HG03460 (cell line): ENCODE measurements at regions not wholly inside any gene's neighbourhood (a gene's known extent, or its start where the extent isn't known, plus 50 kb on each side); places are given as distances from the start of the nearest gene placed in this dataset.

Experiments used
- ATAC-seq: cut with Tn5 transposase; IDR thresholded peaks from one replicate; pipeline ENCODE4 v1.9.1; 2021; ENCODE audit not compliant: unreplicated experiment

DNA sequence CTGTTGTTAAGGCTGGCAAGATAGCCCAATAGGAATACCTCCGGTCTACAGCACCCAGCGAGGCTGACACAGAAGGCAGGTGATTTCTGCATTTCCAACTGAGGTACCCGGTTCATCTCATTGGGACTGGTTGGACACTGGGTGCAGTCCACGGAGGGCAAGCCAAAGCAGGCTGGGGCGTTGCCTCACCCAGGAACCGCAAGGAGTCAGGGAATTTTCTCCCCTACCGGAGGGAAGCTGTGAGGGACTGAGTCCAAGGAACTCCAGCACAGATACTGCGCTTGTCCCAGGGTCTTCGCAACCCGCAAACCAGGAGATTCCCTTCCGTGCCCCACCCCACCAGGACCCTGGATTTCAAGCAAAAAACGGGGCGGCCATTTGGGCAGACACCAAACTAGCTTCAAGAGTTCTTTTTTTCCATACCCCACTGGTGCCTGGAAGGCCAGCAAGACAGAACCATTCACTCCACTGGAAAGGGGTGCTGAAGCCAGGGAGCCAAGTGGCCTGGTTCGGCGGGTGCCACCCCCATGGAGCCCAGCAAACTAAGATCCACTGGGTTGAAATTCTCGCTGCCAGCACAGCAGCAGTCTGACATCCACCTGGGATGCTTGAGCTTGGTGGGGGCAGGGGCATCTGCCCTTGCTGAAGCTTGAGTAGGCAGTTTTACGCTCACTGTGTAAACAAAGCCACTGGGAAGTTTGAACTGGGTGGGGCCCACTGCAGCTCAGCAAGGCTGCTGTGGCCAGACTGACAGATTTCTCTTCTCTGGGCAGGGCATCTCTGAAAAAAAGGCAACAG lies 647.2 kb downstream of the BNC2 start:
- ATAC-seq: no peak

DNA sequence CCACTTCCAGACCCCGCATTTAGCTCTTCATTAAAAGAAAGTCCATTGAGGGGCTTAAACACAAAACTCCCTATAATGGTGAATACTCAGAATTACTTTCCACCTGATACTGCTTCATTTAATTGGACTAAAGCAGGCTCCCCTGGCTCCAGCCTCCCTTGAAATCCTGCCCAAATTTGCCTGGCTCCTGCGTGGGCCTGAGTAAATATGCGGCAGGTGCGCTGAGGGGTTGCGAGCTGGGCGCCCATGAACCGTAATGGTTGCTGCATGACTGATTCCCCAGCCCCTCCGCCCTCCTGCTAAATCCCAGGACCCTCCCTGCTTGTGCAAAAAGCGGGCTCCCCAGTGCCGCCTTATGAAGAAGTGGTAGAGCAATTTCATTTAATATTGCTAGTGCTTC lies 639.7 kb downstream of the BNC2 start:
- ATAC-seq: no peak

DNA sequence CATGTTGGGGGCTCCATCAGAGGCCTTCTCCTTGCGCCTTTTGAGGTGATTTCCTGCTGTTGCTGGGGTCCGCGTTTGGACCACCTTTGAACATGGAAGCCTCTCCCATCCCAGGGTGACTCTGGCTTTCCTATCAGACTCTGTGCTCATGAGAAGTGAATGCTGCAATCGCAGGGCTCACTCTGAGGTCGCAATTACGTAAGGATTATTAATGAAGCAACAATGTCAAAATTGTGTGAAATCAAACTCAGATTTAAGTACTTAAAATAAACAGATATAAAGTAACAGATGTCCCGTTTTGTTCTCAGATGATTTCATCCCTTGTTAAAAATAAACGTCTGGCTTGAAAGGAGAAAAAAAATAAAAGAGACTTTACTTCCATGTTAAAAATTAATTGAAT lies 634.2 kb downstream of the BNC2 start:
- ATAC-seq: no peak

DNA sequence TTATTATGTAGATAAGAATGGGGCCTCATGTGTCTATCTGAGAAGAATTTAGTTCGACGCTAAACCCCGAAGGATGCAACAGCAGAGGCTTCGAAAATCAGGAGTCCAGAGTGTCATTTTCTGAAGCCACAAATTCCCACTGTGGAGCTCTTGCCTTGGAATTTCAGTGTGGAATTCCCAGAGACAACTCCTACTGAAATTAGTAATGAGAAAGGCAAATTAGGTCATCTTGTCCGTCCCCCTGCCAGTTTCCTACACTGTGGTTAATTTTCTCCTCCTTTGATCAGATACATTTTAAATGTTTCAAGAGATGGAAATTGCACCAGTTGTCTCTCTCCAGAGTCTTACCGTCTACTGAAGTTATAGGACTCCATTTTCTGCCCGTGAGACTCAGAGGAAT lies 633.6 kb downstream of the BNC2 start:
- ATAC-seq: no peak

DNA sequence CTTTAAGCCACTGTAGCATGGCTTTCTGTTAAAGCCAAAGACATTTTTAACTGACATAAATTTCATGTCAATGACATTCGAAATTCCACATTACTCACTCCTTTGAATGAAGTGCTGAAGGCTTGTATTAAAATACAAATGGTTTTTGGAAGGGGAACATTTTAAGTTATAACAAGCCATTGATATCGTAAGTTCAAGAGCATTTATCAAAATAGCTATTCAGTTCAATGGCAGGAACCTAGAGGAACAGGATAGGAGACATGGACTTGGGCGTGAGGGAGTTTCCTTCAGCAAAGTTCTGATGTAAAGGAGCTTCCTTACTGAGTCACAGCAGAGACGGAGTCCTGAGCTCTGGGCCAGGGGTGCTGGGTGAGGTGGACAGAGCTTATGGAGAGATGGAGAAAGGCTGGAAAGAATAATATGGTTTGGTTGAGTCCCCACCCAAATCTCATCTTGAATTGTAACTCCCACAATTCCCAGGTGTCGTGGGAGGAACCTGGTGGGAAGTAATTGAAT lies 631.8 kb downstream of the BNC2 start:
- ATAC-seq: no peak

DNA sequence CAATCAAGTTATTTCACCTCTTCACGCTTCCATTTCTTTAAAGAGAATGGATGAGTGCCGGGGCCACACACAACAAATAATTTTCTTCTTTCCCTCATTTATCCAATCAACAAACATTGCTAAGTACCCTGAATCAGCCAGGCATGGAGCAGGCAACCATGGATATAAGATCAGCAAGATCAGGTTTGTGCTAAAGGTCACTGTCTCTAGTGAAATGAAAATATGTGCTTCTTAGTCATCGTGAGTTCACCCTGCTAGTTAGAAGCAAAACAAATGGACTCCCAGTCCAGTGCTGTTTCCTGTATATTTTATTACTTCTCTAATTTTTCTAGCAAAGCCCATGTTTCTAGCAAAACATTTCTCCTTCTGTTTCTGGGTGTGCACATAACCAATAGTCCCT lies 629.2 kb downstream of the BNC2 start:
- ATAC-seq: no peak

DNA sequence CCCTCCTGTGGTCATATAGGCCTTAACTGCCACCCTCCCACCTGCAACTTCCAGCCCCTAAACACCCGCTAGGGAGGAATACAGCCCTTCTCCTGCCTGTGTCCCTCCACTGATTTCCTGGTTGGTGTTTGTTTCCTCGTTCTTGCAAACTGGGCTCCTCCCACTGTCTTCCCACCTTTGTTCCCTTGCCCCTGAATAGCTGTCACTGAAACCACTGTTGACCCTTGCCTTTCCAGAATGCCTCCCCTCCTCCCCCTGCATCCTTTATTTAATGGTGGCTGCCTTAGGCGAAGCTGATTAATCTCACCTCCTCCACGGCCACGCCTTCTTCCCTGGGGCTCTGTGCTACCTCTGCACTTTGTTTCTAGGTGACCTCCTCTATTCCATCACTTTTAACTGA lies 626.7 kb downstream of the BNC2 start:
- no peak for ATAC-seq

DNA sequence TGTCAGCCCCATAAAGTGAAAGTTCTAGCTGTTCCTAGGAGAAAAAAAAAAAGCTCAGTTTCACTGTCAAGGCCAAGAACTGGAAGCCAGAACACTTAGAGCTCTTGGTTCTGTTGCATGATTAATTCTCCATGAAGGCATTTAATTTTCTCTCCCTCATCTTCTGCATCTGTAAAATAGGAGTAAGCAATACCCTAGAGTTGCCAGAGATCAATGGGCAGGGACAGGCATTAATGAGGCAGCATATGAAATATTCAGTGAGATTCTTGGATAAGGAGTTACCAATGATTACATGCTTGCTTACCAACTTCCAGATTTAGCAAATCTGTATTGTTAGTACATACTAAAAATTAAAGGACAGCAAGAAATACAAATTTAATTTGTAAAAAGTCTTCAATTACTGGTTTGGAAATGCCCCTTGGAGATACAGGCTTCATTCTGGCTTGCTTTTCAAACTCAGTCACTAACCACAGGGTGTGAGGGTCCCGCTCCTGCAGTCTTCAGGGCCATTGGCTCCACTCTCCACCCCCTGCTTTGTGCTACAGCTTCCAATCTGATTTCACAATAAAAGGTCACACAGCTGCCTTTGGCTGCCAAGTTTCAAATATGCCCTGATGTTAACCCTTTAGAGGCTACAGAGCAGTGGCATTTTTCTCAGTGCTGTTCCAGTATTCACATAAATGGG lies 624.6 kb downstream of the BNC2 start:
- no peak for ATAC-seq

GRCh38 chr9:16246785-16247184 lies 623.7 kb downstream of the BNC2 start:
- ATAC-seq: no peak

DNA sequence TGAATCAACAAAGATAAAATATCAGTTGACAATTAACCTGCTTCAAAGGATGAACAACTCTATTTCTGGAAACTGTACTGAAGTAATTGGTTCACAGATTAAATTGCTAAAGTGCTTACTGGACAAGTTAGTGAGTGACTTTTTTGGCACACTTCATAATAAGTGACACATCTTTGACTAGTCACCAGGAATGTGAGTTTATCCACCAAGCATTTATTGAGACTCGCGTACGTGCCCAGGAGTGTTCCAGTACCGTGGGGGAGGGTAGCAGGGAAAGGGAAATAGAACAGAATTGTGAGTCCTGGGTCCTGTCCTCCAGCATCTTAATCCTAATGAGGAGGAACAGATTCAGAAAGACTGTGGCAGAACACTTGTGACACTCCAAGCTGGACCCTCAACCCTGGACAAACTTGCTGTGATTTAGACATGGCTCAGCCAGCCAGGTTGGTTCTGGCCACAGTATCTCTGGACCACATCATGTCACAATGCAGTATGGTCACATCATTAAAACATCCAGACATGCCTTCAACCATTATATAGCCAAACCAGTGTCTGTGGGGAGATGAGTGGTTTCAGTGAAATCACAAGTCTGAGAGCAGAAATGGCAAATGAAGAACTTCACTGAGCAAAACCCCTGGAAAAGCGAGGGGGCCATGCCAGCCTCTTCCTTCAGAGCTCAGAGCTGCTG lies 623.1 kb downstream of the BNC2 start:
- no peak for ATAC-seq

DNA sequence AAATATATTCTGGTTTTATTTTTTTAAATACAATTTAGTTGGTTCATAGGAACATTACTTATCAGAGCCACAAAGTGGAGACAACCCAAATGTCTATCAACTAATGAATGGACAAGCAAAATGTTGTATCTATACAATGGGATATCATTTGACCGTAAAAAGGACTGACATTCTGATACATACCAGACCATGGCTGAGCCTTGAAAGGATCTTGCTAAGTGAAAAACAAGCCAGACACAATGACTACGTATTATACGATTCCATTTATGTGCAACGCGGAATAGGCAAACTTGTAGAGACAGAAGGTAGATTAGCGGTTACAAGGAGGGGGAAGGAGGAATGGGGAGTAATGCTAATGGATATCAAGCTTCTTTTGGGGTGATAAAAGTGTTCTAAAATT lies 621.6 kb downstream of the BNC2 start:
- no peak for ATAC-seq

GRCh38 chr9:16252616-16253015 lies 617.9 kb downstream of the BNC2 start:
- ATAC-seq: no peak

GRCh38 chr9:16254674-16255073 lies 615.8 kb downstream of the BNC2 start:
- ATAC-seq: no peak

DNA sequence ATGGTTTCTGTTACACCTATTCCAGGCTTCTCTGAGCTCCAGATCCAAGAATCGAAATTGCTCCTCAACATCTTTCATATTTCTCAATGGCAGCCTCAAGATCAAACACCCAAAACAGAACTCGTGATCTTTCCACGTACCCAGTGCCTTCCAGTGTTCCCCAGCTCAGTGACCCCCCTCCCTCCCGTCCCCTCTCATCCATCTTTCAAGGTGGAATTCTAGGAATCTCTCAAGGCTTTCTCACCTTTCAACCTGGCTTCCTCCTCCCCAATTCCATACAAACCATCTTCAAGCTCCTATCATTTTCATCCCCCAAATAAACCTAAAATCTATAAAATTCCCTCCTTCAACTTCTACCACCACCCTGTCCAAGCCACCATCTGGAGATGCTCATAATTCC lies 615.3 kb downstream of the BNC2 start:
- ATAC-seq: no peak

DNA sequence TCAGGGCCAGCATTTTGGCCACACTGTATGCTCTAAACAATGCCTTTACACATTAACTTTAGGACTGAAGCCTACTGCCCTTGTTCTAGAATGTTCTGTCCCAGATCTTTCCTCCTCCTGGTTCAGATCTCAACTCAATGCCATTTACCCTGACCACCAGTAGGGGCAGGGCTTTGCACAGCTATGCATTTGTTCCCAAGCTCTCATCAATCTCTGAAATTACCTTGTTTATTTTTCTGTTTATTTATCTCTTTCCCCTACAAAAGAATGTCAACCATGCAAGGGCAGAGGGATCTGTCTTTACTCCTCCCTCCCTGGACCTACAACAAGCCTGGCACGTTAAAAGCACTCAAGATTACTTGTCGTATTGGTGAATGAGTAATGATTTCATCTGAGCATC lies 612.9 kb downstream of the BNC2 start:
- ATAC-seq: no peak

DNA sequence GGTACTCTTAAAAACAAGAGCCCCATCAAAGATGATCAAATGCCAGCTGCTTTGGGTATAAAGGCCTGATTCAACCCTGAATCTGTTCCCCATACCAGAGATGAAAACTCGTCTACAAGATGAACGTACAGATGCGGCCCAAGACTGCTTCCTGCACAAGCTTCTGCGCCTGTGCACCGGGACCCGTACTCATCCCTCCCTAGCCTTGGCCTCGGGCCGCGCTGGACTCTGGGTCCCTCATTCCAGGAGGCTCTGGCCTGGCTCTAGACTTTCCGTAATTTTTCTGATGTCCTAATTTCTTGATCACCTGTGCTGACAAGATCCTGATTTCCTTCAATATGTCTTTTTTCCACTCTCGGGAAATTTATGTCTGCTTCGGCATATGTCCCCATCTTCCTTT lies 612.3 kb downstream of the BNC2 start:
- no peak for ATAC-seq

DNA sequence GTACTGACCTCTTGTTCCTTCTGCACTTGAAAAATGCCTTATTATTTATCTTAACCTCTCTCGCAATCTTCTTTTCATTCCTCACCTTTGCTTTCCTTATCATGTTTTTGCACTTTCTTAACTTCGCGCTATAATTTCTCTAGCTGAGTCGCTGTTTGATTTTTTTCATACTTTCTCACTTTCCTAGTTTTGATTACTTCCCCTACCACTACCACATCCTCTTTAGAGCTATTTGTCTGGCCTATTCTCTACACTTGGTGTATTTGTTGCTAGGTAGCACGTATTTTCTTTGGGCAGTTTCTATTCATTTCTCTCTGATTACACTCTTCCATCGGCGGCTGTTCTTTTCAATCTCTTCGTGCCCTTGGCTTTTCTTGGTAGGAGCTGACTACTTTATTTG lies 611.8 kb downstream of the BNC2 start:
- ATAC-seq: no peak

DNA sequence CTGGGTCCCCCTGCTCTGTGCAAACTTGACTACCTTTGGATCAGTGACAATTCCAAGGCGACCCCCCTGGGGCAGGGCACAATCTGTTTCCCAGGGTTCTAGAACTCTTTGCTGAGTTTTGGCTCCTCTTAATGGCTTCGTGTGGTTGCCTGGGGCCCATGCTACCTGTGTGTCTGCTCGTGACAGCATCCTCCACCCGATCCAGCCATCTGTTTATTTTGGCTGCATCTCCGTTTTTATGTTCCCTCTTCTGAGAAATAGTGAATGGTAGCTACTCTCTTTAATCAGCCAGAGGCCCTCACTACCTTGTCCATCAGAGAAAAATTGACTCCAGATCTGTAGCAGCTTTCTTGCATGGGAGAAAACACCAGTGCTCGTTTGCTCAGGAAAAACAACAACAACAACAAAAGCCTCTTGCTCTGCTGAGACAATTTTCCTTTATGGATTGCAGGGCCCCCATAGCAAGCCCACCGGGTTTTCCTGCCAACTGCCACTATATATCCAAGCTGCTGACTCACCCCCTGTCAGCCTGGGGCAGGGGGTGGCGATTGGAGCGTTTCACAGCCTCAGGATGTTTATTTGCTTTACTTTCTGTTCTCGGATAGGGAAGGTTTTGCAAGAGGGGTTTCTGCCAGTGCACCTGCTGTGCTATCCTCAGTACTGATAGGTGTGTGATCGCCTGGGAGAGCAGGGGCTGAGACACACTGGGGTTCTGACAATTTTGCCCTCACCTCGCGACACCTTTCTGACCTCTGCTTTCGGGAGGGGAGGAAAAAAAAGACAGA lies 607.8 kb downstream of the BNC2 start:
- ATAC-seq: no peak

- no peak for ATAC-seq
Observed at GRCh38 chr9:16265688-16266087, 604.8 kb downstream of the BNC2 start.

DNA sequence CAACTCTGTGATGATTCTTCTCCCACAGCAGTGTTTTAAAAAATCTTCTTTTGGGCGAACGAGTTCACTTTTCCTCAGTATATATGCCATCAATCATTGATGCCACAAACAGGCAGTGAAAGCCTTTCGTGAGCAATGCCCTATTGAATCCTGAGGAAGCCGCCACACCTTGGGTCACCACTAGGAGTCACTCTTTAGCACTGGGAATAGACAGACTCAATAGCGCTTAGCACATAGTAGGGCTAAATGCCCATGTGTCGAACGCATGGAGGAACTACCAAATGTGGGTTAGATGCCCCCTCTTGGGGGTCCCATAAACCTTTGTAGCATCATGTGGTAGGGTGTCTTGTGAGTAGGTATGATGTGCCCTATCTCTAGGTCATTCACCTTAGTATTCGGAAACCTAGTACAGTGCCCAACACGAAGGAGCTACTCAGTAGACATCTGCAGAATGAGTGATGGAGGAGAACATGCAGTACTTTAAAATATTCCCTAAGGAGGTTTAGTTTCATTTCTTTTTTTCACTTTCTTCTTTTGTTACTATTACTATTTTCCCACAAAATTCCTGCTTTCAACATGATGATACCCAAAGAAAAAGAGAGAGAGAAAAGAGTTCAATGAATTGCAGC lies 603.7 kb downstream of the BNC2 start:
- ATAC-seq: no peak
